ENCODE measurements at regions not wholly inside any gene's neighbourhood (a gene's known extent, or its start where the extent isn't known, plus 50 kb on each side); places are given as distances from the start of the nearest gene placed in this dataset.

- TF ChIP-seq CTCF (IDR thresholded peaks at IDR 0.05; ENCODE audit: low read depth, low read length, missing control alignments): no peak
- H3K4me3 ChIP-seq (ENCODE audit: low read depth, low read length): no peak overlapping the region
- no peak for DNase-seq (ENCODE audit: low read depth)
Measured at GRCh38 chr12:83322809-83323208, 636.1 kb downstream of the TMTC2 start.

- no peak for DNase-seq (ENCODE audit: low read depth)
Measured at GRCh38 chr12:83321971-83322370, 635.3 kb downstream of the TMTC2 start.

GRCh38 chr12:83320350-83320749 is 633.6 kb downstream of the TMTC2 start:
- DNase-seq (ENCODE audit: low read depth): no peak
- no peak for TF ChIP-seq CTCF (IDR thresholded peaks at IDR 0.05; ENCODE audit: low read depth, low read length, missing control alignments)

More at GRCh38 chr12:83321971-83322370, 635.3 kb downstream of the TMTC2 start:
- TF ChIP-seq CTCF (IDR thresholded peaks at IDR 0.05; ENCODE audit: low read depth, low read length, missing control alignments): no peak
- H3K4me3 ChIP-seq (ENCODE audit: low read depth, low read length): no peak overlapping the region

DNA sequence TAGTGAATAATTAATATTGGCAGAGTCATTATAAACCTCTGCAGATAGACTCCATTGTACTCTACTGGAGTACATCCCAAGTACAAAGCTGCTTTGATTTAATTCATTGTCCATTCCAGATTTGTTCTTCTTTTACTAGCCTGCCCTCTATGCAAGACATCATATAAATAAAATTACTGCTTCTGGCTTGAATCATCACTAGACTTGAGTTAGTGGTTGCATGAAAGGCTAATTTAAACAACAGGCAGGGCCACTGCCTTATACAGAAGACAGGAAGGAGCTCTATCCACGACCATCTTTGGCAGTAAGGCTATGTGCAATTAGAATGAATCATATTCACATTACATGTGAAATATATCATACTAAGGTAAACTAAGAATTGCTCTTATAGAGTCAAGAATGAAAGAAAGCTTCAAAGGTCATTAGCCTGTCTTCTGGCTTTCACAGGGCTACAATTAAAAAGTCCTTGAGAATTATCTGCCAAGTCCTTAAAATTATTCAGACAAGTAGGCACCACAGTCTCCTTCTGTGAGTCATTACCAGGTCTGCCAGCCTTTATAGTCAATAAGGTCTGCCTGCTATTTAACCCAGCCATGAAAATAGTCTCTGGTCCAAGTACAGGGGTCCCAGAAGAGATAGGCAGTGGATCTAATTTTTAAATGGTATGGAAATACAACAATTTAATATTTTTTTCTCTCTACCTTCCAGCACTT is 631.8 kb downstream of the TMTC2 start:
- no peak overlapping the region for H3K4me3 ChIP-seq (ENCODE audit: low read depth, low read length)
- no peak for DNase-seq (ENCODE audit: low read depth)
- TF ChIP-seq CTCF (IDR thresholded peaks at IDR 0.05; ENCODE audit: low read depth, low read length, missing control alignments): no peak

More at GRCh38 chr12:83320350-83320749, 633.6 kb downstream of the TMTC2 start:
- no peak overlapping the region for H3K4me3 ChIP-seq (ENCODE audit: low read depth, low read length)

- no peak for TF ChIP-seq CTCF (IDR thresholded peaks at IDR 0.05; ENCODE audit: low read depth, low read length, missing control alignments)
- no peak overlapping the region for H3K4me3 ChIP-seq (ENCODE audit: low read depth, low read length)
- no peak for DNase-seq (ENCODE audit: low read depth)
Measured at GRCh38 chr12:83317595-83317994, 630.9 kb downstream of the TMTC2 start.

DNA sequence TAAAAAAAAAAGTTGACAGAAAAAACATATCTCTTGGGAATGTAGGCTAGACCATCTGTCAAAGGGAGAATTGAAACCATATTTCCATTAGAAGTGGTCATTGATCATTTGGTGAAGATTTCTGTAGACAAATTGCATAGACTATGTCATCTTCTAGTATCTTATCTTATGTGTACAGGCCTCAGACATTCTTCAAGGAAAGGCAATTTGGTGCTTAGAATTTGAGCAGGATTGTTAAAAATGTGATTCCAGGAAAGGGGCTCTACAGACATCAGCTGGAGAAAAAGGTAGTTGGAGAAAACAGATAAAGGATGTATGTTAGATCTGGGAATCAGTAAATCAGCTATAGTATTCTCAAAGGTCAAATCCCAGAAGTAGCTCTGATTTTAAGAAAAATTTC is 627.1 kb downstream of the TMTC2 start:
- TF ChIP-seq CTCF (IDR thresholded peaks at IDR 0.05; ENCODE audit: low read depth, low read length, missing control alignments): no peak
- H3K4me3 ChIP-seq (ENCODE audit: low read depth, low read length): no peak overlapping the region
- no peak for DNase-seq (ENCODE audit: low read depth)

DNA sequence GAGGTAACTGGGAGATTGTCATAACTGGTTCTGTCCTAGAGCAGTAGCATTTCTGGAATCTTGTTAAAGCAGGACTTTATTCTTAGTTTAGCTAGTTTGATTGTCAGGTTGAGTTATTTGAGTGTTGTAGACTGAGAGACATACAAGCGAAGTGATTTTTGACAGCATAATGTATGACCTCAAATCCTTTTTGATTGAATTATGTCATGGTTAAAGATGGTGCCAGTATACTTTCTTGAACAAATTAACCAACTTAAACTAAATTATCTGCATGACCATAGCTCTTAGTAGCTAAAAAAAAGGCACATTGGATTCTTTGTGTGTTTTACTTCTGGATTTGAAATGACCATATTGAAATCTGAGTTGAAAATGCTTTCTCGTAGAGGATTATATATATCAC is 626.6 kb downstream of the TMTC2 start:
- no peak for DNase-seq (ENCODE audit: low read depth)
- no peak overlapping the region for H3K4me3 ChIP-seq (ENCODE audit: low read depth, low read length)
- TF ChIP-seq CTCF (IDR thresholded peaks at IDR 0.05; ENCODE audit: low read depth, low read length, missing control alignments): no peak
